ENCODE measurements at regions not wholly inside any gene's neighbourhood (a gene's known extent, or its start where the extent isn't known, plus 50 kb on each side); places are given as distances from the start of the nearest gene placed in this dataset.

GRCh38 chr6:94462231-94462630, 1042.9 kb upstream of the EPHA7 start:
- Histone ChIP-seq H3K4me1 (no peaks in the 10 kb centered on the region), H3K4me3 (no peak overlapping the region), H3K27me3 (no peaks in the 10 kb centered on the region), H3K27ac (no peak overlapping the region), H3K9me3 (no peaks in the 10 kb centered on the region), H3K36me3 (peaks cover 0 to 8% of the 10 kb centered on the region in 2 donors)
- TF ChIP-seq POLR2A (IDR thresholded peaks at IDR 0.05): no peak
- TF ChIP-seq CTCF (IDR thresholded peaks at IDR 0.05): no peak
- intact Hi-C loops (cut with DNase I; ENCODE audit: low total_unique reads): no loop called here
- DNase-seq: no peak

GRCh38 chr6:94456266-94456665, 1036.9 kb upstream of the EPHA7 start:
- H3K4me3 ChIP-seq: no peak overlapping the region
- intact Hi-C loops (cut with DNase I; ENCODE audit: low total_unique reads): no loop called here
- H3K27me3 ChIP-seq: no peaks in the 10 kb centered on the region

GRCh38 chr6:94454231-94454630, 1034.9 kb upstream of the EPHA7 start:
- no peaks in the 10 kb centered on the region for H3K27me3 ChIP-seq
- intact Hi-C loops (cut with DNase I; ENCODE audit: low total_unique reads): no loop called here
- H3K4me3 ChIP-seq: no peak overlapping the region
- H3K4me1 ChIP-seq: no peaks in the 10 kb centered on the region
- H3K36me3 ChIP-seq: peaks cover 0 to 8% of the 10 kb centered on the region in 2 donors
- H3K27ac ChIP-seq: no peak overlapping the region
- H3K9me3 ChIP-seq: no peaks in the 10 kb centered on the region
- TF ChIP-seq CTCF (IDR thresholded peaks at IDR 0.05) (no peak), POLR2A (IDR thresholded peaks at IDR 0.05) (no peak)
- no peak for DNase-seq

More at GRCh38 chr6:94456266-94456665, 1036.9 kb upstream of the EPHA7 start:
- Histone ChIP-seq H3K27ac (no peak overlapping the region), H3K9me3 (no peaks in the 10 kb centered on the region), H3K4me1 (no peaks in the 10 kb centered on the region), H3K36me3 (peaks cover 0 to 8% of the 10 kb centered on the region in 2 donors)
- TF ChIP-seq CTCF (IDR thresholded peaks at IDR 0.05): no peak
- TF ChIP-seq POLR2A (IDR thresholded peaks at IDR 0.05): no peak
- DNase-seq: no peak

- Histone ChIP-seq H3K4me3 (no peak overlapping the region), H3K4me1 (no peaks in the 10 kb centered on the region), H3K27ac (no peak overlapping the region), H3K27me3 (no peaks in the 10 kb centered on the region), H3K36me3 (no peaks in the 10 kb centered on the region), H3K9me3 (no peaks in the 10 kb centered on the region)
- intact Hi-C loops (cut with DNase I; ENCODE audit: low total_unique reads): no loop called here
- TF ChIP-seq POLR2A (IDR thresholded peaks at IDR 0.05) (no peak), CTCF (IDR thresholded peaks at IDR 0.05) (no peak)
- DNase-seq: no peak
Measured at GRCh38 chr6:94446120-94446519, 1026.8 kb upstream of the EPHA7 start.

GRCh38 chr6:94443701-94444100, 1024.3 kb upstream of the EPHA7 start:
- Histone ChIP-seq H3K27me3 (no peaks in the 10 kb centered on the region), H3K27ac (no peak overlapping the region), H3K4me1 (no peaks in the 10 kb centered on the region), H3K4me3 (no peak overlapping the region), H3K36me3 (no peaks in the 10 kb centered on the region), H3K9me3 (no peaks in the 10 kb centered on the region)
- TF ChIP-seq CTCF (IDR thresholded peaks at IDR 0.05): no peak
- no peak for TF ChIP-seq POLR2A (IDR thresholded peaks at IDR 0.05)
- no peak for DNase-seq
- intact Hi-C loops (cut with DNase I; ENCODE audit: low total_unique reads): no loop called here
